Omental fat pad (tissue), 3 donors: ENCODE measurements at regions not wholly inside any gene's neighbourhood (a gene's known extent, or its start where the extent isn't known, plus 50 kb on each side); places are given as distances from the start of the nearest gene placed in this dataset.

Experiments used
- ATAC-seq: fragments of 150-250 bp; one replicate; pipeline ENCODE4 v1.9.1; 2016; ENCODE audit warnings: mild to moderate bottlenecking, moderate library complexity; ENCODE audit not compliant: low FRiP score
- DNase-seq: peaks from one replicate; pipeline ENCODE4 v3.0.0-alpha.2; 2019; ENCODE audit warnings: low spot score
- TF ChIP-seq, protein P1 (sequence below), 3 donors: fragments of 450-650 bp; IDR thresholded peaks; one replicate each; pipeline ENCODE4 v1.5.1; 2016 to 2017; ENCODE audit warnings: antibody characterized with exemption in 3 of 3, mild to moderate bottlenecking in 3 of 3, moderate library complexity in 2 of 3

DNA sequence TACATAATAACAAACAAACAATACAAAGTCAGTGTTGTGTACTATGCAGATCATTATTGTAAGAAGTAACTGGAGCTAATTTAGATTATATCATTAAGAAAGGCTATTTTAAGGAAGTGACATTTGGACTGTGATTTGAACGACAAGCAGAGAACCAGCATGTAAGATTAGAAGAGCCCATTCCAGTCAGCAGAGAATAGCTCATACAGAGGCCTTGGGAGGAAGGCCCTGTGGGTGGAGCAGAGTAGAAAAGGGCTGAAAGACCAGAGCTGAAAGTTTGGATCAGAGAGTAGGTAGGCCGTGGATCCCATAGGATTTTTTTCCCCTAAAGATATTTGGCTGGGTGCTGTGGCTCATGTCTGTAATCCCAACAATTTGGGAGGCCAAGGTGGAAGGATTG is 190.1 kb downstream of the OMA1 start:
- no peak for DNase-seq
- no peak for ATAC-seq
- TF ChIP-seq, protein P1, sequence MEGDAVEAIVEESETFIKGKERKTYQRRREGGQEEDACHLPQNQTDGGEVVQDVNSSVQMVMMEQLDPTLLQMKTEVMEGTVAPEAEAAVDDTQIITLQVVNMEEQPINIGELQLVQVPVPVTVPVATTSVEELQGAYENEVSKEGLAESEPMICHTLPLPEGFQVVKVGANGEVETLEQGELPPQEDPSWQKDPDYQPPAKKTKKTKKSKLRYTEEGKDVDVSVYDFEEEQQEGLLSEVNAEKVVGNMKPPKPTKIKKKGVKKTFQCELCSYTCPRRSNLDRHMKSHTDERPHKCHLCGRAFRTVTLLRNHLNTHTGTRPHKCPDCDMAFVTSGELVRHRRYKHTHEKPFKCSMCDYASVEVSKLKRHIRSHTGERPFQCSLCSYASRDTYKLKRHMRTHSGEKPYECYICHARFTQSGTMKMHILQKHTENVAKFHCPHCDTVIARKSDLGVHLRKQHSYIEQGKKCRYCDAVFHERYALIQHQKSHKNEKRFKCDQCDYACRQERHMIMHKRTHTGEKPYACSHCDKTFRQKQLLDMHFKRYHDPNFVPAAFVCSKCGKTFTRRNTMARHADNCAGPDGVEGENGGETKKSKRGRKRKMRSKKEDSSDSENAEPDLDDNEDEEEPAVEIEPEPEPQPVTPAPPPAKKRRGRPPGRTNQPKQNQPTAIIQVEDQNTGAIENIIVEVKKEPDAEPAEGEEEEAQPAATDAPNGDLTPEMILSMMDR (IDR thresholded peaks at IDR 0.05), result no peak

GRCh38 chr1:58353168-58353567 is 193.4 kb downstream of the OMA1 start:
- TF ChIP-seq, protein P1 (IDR thresholded peaks at IDR 0.05), result no peak
- ATAC-seq, result no peak
- DNase-seq, result no peak

- ATAC-seq (no peak), DNase-seq (no peak)
- TF ChIP-seq, protein P1 (IDR thresholded peaks at IDR 0.05), result no peak
Measured at GRCh38 chr1:58352476-58353092, 193.9 kb downstream of the OMA1 start.

GRCh38 chr1:58346036-58346355 is 200.5 kb downstream of the OMA1 start:
- no peak for ATAC-seq
- no peak for DNase-seq
- TF ChIP-seq, protein P1 (IDR thresholded peaks at IDR 0.05), result no peak

- TF ChIP-seq, protein P1 (IDR thresholded peaks at IDR 0.05), result no peak
- ATAC-seq (no peak), DNase-seq (no peak)
Measured at GRCh38 chr1:58345215-58346035, 201.1 kb downstream of the OMA1 start.

- ATAC-seq (no peak), DNase-seq (no peak)
- TF ChIP-seq, protein P1 (IDR thresholded peaks at IDR 0.05), result no peak
Measured at GRCh38 chr1:58340185-58340584, 206.3 kb downstream of the OMA1 start.

DNA sequence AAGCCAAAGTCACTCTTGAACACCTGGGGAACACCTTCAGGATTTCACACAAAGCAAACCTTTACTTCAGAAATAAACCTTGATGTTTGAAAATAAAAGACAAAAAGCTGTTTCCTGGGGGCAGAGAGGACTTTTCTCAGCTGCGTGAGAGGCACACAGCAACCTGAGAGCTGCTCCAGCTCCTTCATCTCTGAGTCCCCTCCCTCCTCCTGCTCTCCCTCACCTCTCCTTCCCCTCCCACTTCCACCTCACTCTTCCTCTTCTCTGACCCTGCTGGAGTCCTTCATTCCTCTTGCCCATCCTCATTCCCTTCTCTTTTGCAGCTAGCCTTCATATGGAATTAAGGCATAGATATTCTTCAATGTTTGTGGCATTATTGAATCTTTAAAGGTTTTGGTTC is 208.4 kb downstream of the OMA1 start:
- TF ChIP-seq, protein P1 (IDR thresholded peaks at IDR 0.05), result no peak
- ATAC-seq, result no peak
- DNase-seq, result no peak
